ENCODE measurements at regions not wholly inside any gene's neighbourhood (a gene's known extent, or its start where the extent isn't known, plus 50 kb on each side); places are given as distances from the start of the nearest gene placed in this dataset.

GRCh38 chr9:81141961-81142360 is 547.4 kb downstream of the TLE1 start:
- no peak overlapping the region for H3K4me3 ChIP-seq
- no peak for TF ChIP-seq POLR2A (IDR thresholded peaks at IDR 0.05)
- TF ChIP-seq, protein P1, sequence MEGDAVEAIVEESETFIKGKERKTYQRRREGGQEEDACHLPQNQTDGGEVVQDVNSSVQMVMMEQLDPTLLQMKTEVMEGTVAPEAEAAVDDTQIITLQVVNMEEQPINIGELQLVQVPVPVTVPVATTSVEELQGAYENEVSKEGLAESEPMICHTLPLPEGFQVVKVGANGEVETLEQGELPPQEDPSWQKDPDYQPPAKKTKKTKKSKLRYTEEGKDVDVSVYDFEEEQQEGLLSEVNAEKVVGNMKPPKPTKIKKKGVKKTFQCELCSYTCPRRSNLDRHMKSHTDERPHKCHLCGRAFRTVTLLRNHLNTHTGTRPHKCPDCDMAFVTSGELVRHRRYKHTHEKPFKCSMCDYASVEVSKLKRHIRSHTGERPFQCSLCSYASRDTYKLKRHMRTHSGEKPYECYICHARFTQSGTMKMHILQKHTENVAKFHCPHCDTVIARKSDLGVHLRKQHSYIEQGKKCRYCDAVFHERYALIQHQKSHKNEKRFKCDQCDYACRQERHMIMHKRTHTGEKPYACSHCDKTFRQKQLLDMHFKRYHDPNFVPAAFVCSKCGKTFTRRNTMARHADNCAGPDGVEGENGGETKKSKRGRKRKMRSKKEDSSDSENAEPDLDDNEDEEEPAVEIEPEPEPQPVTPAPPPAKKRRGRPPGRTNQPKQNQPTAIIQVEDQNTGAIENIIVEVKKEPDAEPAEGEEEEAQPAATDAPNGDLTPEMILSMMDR (IDR thresholded peaks at IDR 0.05) = no peak
- no peak for TF ChIP-seq POLR2AphosphoS5 (IDR thresholded peaks at IDR 0.05; ENCODE audit: insufficient read depth in 1 of 2, low read depth in 1 of 2)
- intact Hi-C loops (cut with DNase I) = no loop called here
- DNase-seq (ENCODE audit: extremely low spot score in 2 of 2) = no peak
- no peaks in the 10 kb centered on the region for H3K4me1 ChIP-seq
- no peaks in the 10 kb centered on the region for H3K36me3 ChIP-seq
- H3K27ac ChIP-seq = no peak overlapping the region
- no peaks in the 10 kb centered on the region for H3K9me3 ChIP-seq
- H3K27me3 ChIP-seq = no peaks in the 10 kb centered on the region

DNA sequence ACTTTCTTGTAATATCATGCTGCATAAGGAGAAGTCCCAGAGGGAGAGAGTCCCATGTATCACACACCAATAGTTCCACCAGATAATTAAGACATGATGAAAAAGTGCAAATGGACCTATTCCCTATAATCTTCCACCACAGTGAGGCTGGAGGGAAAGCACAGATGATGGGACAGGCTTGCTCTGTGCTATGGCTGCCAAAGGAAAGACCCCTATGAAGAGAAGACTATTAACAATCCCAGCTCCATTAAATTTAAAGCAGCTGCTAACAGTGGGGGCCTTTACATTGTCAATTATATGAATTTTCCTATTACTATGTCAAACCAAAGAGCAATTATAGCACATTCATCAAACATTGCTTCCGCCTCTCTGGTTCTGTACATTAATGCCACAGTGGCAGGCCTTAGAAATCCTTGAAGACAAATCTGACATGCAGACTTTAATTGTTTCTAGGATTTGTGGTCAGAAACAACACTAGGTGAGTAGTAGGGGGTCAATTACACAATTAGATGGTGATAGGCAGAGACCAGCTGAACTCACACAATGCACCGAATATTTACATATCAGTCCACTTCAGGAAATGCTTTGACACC is 551.3 kb downstream of the TLE1 start:
- intact Hi-C loops (cut with DNase I) = no loop called here
- no peak for DNase-seq (ENCODE audit: extremely low spot score in 2 of 2)
- no peak overlapping the region for H3K4me3 ChIP-seq
- H3K27ac ChIP-seq = no peak overlapping the region
- H3K9me3 ChIP-seq = no peaks in the 10 kb centered on the region
- H3K4me1 ChIP-seq = no peaks in the 10 kb centered on the region
- TF ChIP-seq POLR2A (IDR thresholded peaks at IDR 0.05) (no peak), POLR2AphosphoS5 (IDR thresholded peaks at IDR 0.05; ENCODE audit: insufficient read depth in 1 of 2, low read depth in 1 of 2) (no peak)
- TF ChIP-seq, protein P1 (IDR thresholded peaks at IDR 0.05) = no peak
- no peaks in the 10 kb centered on the region for H3K36me3 ChIP-seq
- no peaks in the 10 kb centered on the region for H3K27me3 ChIP-seq

DNA sequence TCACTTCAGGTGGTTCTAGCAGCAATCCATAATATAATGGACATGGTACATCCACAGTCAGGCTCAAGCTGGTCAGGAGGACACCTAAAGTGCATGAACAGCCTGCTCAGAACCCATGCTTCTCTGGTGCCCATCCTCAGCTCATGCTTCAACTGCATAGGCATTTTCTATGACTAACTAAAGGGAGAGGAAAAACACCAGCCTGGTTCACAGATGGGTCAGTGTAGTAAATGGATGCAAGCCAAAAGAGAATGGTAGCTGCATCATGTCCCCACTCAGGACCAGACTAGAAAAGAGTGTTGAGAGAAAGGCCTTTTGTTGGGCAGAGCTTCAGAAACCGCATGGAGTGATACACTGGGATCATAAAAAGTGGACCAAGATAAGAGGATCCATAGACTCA is 556.6 kb downstream of the TLE1 start:
- no peaks in the 10 kb centered on the region for H3K9me3 ChIP-seq
- H3K27me3 ChIP-seq = no peaks in the 10 kb centered on the region
- DNase-seq (ENCODE audit: extremely low spot score in 2 of 2) = no peak

GRCh38 chr9:81132318-81132717 is 557.0 kb downstream of the TLE1 start:
- intact Hi-C loops (cut with DNase I) = no loop called here
- no peaks in the 10 kb centered on the region for H3K27me3 ChIP-seq
- no peak for DNase-seq (ENCODE audit: extremely low spot score in 2 of 2)
- H3K36me3 ChIP-seq = no peaks in the 10 kb centered on the region
- no peak overlapping the region for H3K4me3 ChIP-seq
- no peaks in the 10 kb centered on the region for H3K4me1 ChIP-seq
- no peaks in the 10 kb centered on the region for H3K9me3 ChIP-seq
- H3K27ac ChIP-seq = no peak overlapping the region
- TF ChIP-seq POLR2A (IDR thresholded peaks at IDR 0.05) (no peak), POLR2AphosphoS5 (IDR thresholded peaks at IDR 0.05; ENCODE audit: insufficient read depth in 1 of 2, low read depth in 1 of 2) (no peak)
- TF ChIP-seq, protein P1 (IDR thresholded peaks at IDR 0.05) = no peak

More for the DNA sequence above, 556.6 kb downstream of the TLE1 start:
- Histone ChIP-seq H3K36me3 (no peaks in the 10 kb centered on the region), H3K4me3 (no peak overlapping the region), H3K4me1 (no peaks in the 10 kb centered on the region), H3K27ac (no peak overlapping the region)
- TF ChIP-seq, protein P1 (IDR thresholded peaks at IDR 0.05) = no peak
- TF ChIP-seq POLR2A (IDR thresholded peaks at IDR 0.05) (no peak), POLR2AphosphoS5 (IDR thresholded peaks at IDR 0.05; ENCODE audit: insufficient read depth in 1 of 2, low read depth in 1 of 2) (no peak)
- intact Hi-C loops (cut with DNase I) = no loop called here

- no peak overlapping the region for H3K4me3 ChIP-seq
- H3K36me3 ChIP-seq = no peaks in the 10 kb centered on the region
- H3K9me3 ChIP-seq = no peaks in the 10 kb centered on the region
- no peak for TF ChIP-seq POLR2AphosphoS5 (IDR thresholded peaks at IDR 0.05; ENCODE audit: insufficient read depth in 1 of 2, low read depth in 1 of 2)
- TF ChIP-seq POLR2A (IDR thresholded peaks at IDR 0.05) = no peak
- TF ChIP-seq, protein P1 (IDR thresholded peaks at IDR 0.05) = no peak
- no peaks in the 10 kb centered on the region for H3K4me1 ChIP-seq
- H3K27ac ChIP-seq = no peak overlapping the region
- intact Hi-C loops (cut with DNase I) = no loop called here
- H3K27me3 ChIP-seq = no peaks in the 10 kb centered on the region
- DNase-seq (ENCODE audit: extremely low spot score in 2 of 2) = no peak
Observed at GRCh38 chr9:81128701-81129100, 560.6 kb downstream of the TLE1 start.

All from vagina (tissue), 2 donors.